Brain microvascular endothelial cell (primary cell): ENCODE measurements at regions not wholly inside any gene's neighbourhood (a gene's known extent, or its start where the extent isn't known, plus 50 kb on each side); places are given as distances from the start of the nearest gene placed in this dataset.
A peak's percentile ranks its signal among the peaks of the same experiment; 100 is the strongest.

Experiments used
- DNase-seq: peaks from one replicate; pipeline ENCODE4 v3.0.0-alpha.2; 2020
- H3K27ac ChIP-seq: fragments of 250-450 bp; sonication (Bioruptor Pico); 2 replicates; pipeline ENCODE4 v1.5.1; 2020; ENCODE audit warnings: mild to moderate bottlenecking, moderate library complexity
- H3K27me3 ChIP-seq: fragments of 250-450 bp; sonication (Bioruptor Pico); replicated peaks from 2 replicates; pipeline ENCODE4 v1.5.1; 2020; ENCODE audit warnings: mild to moderate bottlenecking
- H3K36me3 ChIP-seq: fragments of 250-450 bp; sonication (Bioruptor Pico); replicated peaks from 2 replicates; pipeline ENCODE4 v1.5.1; 2020; ENCODE audit warnings: mild to moderate bottlenecking
- H3K4me3 ChIP-seq: 2 replicates; pipeline ENCODE4 v1.5.1; 2011; ENCODE audit warnings: low read depth, mild to moderate bottlenecking, control low read depth, low read length, moderate library complexity
- in situ Hi-C: cut with HindIII; loops from 2 replicates; pipeline ENCODE4 v1.10.0; 2017; ENCODE audit warnings: low sequenced_read_pairs, low pct_ligation_motif_present
- TF ChIP-seq, protein P1 (sequence below): IDR thresholded peaks from 2 replicates; pipeline ENCODE4 v1.5.1; 2011; ENCODE audit warnings: low read depth, mild to moderate bottlenecking, moderate library complexity, low read length, control low read depth, inconsistent platforms; ENCODE audit errors: missing control alignments

GRCh38 chr10:124336186-124336585 lies 82.5 kb downstream of the OAT start:
- no peak overlapping the region for H3K27ac ChIP-seq
- peak; percentile 35 for DNase-seq
- H3K4me3 ChIP-seq = no peak overlapping the region
- no peaks in the 10 kb centered on the region for H3K27me3 ChIP-seq
- in situ Hi-C loops = no loop called here
- TF ChIP-seq, protein P1, sequence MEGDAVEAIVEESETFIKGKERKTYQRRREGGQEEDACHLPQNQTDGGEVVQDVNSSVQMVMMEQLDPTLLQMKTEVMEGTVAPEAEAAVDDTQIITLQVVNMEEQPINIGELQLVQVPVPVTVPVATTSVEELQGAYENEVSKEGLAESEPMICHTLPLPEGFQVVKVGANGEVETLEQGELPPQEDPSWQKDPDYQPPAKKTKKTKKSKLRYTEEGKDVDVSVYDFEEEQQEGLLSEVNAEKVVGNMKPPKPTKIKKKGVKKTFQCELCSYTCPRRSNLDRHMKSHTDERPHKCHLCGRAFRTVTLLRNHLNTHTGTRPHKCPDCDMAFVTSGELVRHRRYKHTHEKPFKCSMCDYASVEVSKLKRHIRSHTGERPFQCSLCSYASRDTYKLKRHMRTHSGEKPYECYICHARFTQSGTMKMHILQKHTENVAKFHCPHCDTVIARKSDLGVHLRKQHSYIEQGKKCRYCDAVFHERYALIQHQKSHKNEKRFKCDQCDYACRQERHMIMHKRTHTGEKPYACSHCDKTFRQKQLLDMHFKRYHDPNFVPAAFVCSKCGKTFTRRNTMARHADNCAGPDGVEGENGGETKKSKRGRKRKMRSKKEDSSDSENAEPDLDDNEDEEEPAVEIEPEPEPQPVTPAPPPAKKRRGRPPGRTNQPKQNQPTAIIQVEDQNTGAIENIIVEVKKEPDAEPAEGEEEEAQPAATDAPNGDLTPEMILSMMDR = no peak
- H3K36me3 ChIP-seq = no peaks in the 10 kb centered on the region

DNA sequence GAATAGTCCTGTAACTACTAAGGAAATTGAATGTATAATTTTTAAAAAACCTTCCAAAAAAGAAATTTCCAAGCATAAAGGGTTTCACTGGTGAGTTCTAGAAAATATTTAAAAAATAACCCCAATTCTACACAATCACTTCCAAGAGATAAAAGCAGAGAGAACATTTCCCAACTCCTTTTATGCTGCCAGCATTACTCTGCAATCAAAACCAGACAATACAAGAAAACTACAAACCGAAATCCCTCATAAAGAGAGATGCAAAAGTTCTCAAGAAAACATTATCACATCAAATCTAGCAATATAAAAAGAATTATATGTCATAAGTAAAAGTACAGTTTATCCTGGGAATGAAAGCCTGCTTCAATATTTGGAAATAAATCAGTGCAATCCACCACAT lies 84.8 kb downstream of the OAT start:
- Histone ChIP-seq H3K36me3 (no peaks in the 10 kb centered on the region), H3K27me3 (no peaks in the 10 kb centered on the region), H3K27ac (no peak overlapping the region), H3K4me3 (no peak overlapping the region)
- in situ Hi-C loops = no loop called here
- TF ChIP-seq, protein P1 = no peak
- DNase-seq = no peak

DNA sequence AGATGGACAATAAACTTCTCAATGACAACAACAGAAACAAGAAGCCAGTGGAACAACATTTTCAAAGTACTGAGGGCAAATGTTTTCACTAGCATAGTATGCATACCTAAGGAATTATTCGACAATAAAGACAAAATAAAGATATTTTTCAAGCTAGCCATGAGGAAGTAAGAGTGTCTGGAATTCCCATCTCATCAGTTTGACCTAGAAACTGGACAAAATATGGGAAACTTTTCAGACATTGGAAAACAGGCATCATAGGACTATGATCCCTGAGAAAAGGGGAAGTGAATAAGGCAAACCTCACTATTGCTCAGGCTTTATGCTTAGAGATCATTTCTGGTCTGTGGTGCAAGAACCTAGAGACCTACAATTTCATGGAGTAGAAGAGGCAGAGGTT lies 86.3 kb downstream of the OAT start:
- no peaks in the 10 kb centered on the region for H3K36me3 ChIP-seq
- H3K27ac ChIP-seq = peak overlapping the region; percentile 70
- no peak overlapping the region for H3K4me3 ChIP-seq
- TF ChIP-seq, protein P1 = no peak
- peak; percentile 40 for DNase-seq
- H3K27me3 ChIP-seq = no peaks in the 10 kb centered on the region
- in situ Hi-C loops = no loop called here

- Histone ChIP-seq H3K27me3 (no peaks in the 10 kb centered on the region), H3K4me3 (no peak overlapping the region), H3K27ac (no peak overlapping the region), H3K36me3 (no peaks in the 10 kb centered on the region)
- DNase-seq = no peak
- TF ChIP-seq, protein P1 = no peak
- in situ Hi-C loops = no loop called here
Measured at GRCh38 chr10:124329941-124330340, 88.8 kb downstream of the OAT start.

- Histone ChIP-seq H3K4me3 (no peak overlapping the region), H3K27me3 (no peaks in the 10 kb centered on the region), H3K36me3 (no peaks in the 10 kb centered on the region), H3K27ac (no peak overlapping the region)
- no peak for DNase-seq
- TF ChIP-seq, protein P1 = no peak
- in situ Hi-C loops = no loop called here
Measured at GRCh38 chr10:124329362-124329761, 89.4 kb downstream of the OAT start.

GRCh38 chr10:124328477-124329220 lies 90.1 kb downstream of the OAT start:
- in situ Hi-C loops = no loop called here
- H3K27ac ChIP-seq = no peak overlapping the region
- no peak overlapping the region for H3K4me3 ChIP-seq
- TF ChIP-seq, protein P1 = no peak
- H3K27me3 ChIP-seq = no peaks in the 10 kb centered on the region
- no peaks in the 10 kb centered on the region for H3K36me3 ChIP-seq
- no peak for DNase-seq
